ENCODE measurements at regions not wholly inside any gene's neighbourhood (a gene's known extent, or its start where the extent isn't known, plus 50 kb on each side); places are given as distances from the start of the nearest gene placed in this dataset.

DNA sequence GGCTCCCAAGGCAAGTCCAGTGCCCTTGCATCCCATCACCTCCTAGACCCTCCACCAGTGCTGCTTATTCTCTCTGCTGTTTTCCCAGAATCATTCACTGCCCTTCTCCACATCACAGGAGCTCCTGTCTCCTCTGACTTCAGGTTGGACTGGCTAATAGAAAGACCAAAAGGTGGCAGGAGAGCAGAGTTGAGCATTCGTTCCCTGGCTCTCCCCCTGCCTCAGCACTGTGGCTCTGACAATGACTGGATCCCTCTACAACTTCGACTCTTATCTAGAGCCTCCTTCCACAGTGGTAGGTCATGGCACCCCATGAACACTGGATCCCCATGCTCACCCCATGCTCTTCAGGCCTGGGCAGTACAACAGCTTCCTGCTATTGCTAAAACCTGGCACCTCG is 243.6 kb downstream of the LRRN1 start:
- no peak overlapping the region for H3K27ac ChIP-seq (ENCODE audit: low read depth in 1 of 2, low read length in 2 of 2)
- H3K9ac ChIP-seq (ENCODE audit: low read depth in 1 of 2, low read length in 2 of 2), result no peak overlapping the region
- H3K4me1 ChIP-seq (ENCODE audit: control insufficient read depth in 4 of 4, insufficient read depth in 4 of 4, low read length in 3 of 4), result no peaks in the 10 kb centered on the region
- TF ChIP-seq EGR1 (IDR thresholded peaks at IDR 0.05; ENCODE audit: low read depth in 2 of 2) (no peak), HNF4A (conservative IDR thresholded peaks at IDR 0.05) (no peak), GABPA (IDR thresholded peaks at IDR 0.05 in 1 of 2, conservative IDR thresholded peaks at IDR 0.05 in 1 of 2) (no peak), FOXA2 (IDR thresholded peaks at IDR 0.05) (no peak), RAD21 (IDR thresholded peaks at IDR 0.05) (no peak), FOXA1 (IDR thresholded peaks at IDR 0.05) (no peak), TAF1 (conservative IDR thresholded peaks at IDR 0.05) (no peak), RXRA (IDR thresholded peaks at IDR 0.05) (no peak)
- no peaks in the 10 kb centered on the region for H3K36me3 ChIP-seq (ENCODE audit: control insufficient read depth in 4 of 4, insufficient read depth in 3 of 4, low read depth in 1 of 4, low read length in 3 of 4)
- H3K4me3 ChIP-seq (ENCODE audit: low read depth in 1 of 3, low read length in 3 of 3), result no peak overlapping the region
- H3K9me3 ChIP-seq (ENCODE audit: control insufficient read depth in 4 of 4, low read length in 3 of 4), result no peaks in the 10 kb centered on the region
- no peaks in the 10 kb centered on the region for H3K27me3 ChIP-seq (ENCODE audit: control insufficient read depth in 4 of 4, insufficient read depth in 4 of 4, low read length in 3 of 4)
- 72% methylated on average over 3 of the region's 3 CpGs for WGBS
- DNase-seq (ENCODE audit: low spot score), result no peak

DNA sequence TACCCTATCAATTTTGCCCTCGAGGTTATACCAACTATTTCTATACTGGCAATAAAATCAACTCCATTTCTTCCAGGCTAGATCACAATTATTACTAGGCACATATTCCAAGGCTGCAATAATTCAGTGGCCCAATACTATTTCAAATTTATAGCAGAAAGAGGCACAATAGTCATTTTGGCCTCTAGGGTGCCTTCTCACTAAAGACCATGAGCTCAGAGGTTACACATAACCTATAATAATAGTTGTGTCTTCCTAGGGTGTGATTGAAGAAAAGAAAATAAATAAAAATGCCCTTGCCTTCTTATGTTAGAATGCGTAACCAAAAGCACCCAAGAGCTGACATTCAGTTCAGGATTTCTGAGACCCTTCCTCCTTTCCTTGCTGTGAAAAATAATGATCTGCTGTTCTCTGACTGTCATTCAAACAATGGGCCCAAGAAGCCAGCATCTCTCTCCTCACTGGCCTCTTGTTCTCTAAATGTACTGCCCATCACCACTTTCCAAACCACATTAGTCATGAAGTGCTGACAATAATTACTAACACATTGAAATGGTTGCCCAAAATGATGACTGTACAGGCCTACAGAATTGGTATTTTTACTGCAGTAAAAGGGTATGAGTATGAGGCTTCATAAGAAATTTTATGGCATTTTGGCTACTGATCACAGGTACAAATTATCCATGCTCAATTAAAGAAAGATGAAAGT is 244.8 kb downstream of the LRRN1 start:
- Histone ChIP-seq H3K27me3 (ENCODE audit: control insufficient read depth in 4 of 4, insufficient read depth in 4 of 4, low read length in 3 of 4) (no peaks in the 10 kb centered on the region), H3K4me3 (ENCODE audit: low read depth in 1 of 3, low read length in 3 of 3) (no peak overlapping the region), H3K27ac (ENCODE audit: low read depth in 1 of 2, low read length in 2 of 2) (no peak overlapping the region), H3K4me1 (ENCODE audit: control insufficient read depth in 4 of 4, insufficient read depth in 4 of 4, low read length in 3 of 4) (no peaks in the 10 kb centered on the region), H3K9ac (ENCODE audit: low read depth in 1 of 2, low read length in 2 of 2) (no peak overlapping the region), H3K36me3 (ENCODE audit: control insufficient read depth in 4 of 4, insufficient read depth in 3 of 4, low read depth in 1 of 4, low read length in 3 of 4) (no peaks in the 10 kb centered on the region), H3K9me3 (ENCODE audit: control insufficient read depth in 4 of 4, low read length in 3 of 4) (no peaks in the 10 kb centered on the region)
- TF ChIP-seq, protein P1, sequence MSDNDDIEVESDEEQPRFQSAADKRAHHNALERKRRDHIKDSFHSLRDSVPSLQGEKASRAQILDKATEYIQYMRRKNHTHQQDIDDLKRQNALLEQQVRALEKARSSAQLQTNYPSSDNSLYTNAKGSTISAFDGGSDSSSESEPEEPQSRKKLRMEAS (IDR thresholded peaks at IDR 0.05), result no peak
- TF ChIP-seq, protein P2, sequence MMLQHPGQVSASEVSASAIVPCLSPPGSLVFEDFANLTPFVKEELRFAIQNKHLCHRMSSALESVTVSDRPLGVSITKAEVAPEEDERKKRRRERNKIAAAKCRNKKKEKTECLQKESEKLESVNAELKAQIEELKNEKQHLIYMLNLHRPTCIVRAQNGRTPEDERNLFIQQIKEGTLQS (IDR thresholded peaks at IDR 0.05), result no peak
- TF ChIP-seq, protein P3, sequence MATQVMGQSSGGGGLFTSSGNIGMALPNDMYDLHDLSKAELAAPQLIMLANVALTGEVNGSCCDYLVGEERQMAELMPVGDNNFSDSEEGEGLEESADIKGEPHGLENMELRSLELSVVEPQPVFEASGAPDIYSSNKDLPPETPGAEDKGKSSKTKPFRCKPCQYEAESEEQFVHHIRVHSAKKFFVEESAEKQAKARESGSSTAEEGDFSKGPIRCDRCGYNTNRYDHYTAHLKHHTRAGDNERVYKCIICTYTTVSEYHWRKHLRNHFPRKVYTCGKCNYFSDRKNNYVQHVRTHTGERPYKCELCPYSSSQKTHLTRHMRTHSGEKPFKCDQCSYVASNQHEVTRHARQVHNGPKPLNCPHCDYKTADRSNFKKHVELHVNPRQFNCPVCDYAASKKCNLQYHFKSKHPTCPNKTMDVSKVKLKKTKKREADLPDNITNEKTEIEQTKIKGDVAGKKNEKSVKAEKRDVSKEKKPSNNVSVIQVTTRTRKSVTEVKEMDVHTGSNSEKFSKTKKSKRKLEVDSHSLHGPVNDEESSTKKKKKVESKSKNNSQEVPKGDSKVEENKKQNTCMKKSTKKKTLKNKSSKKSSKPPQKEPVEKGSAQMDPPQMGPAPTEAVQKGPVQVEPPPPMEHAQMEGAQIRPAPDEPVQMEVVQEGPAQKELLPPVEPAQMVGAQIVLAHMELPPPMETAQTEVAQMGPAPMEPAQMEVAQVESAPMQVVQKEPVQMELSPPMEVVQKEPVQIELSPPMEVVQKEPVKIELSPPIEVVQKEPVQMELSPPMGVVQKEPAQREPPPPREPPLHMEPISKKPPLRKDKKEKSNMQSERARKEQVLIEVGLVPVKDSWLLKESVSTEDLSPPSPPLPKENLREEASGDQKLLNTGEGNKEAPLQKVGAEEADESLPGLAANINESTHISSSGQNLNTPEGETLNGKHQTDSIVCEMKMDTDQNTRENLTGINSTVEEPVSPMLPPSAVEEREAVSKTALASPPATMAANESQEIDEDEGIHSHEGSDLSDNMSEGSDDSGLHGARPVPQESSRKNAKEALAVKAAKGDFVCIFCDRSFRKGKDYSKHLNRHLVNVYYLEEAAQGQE (IDR thresholded peaks at IDR 0.05), result no peak
- 90% methylated on average over 2 of the region's 2 CpGs for WGBS
- no peak for DNase-seq (ENCODE audit: low spot score)

DNA sequence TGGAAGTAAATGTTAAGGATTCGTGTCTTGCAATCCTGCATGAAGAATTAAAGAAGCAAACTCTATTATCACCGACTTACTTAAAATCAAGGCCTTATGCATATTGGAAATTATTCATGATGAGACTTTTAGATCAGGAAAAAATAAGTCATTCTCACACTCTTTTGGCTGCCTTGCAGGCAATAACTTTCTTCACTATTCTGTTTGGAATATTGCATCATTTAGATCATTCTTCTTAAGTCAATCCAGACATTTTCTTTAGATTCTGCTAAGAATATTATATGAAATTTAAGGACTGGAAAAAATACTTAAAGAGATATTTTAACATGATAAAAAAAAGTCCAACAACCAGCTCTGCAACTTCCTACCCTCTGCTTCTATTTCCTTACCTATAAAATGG is 245.4 kb downstream of the LRRN1 start:
- Histone ChIP-seq H3K9ac (ENCODE audit: low read depth in 1 of 2, low read length in 2 of 2) (no peak overlapping the region), H3K4me3 (ENCODE audit: low read depth in 1 of 3, low read length in 3 of 3) (no peak overlapping the region), H3K9me3 (ENCODE audit: control insufficient read depth in 4 of 4, low read length in 3 of 4) (no peaks in the 10 kb centered on the region), H3K27ac (ENCODE audit: low read depth in 1 of 2, low read length in 2 of 2) (no peak overlapping the region), H3K4me1 (ENCODE audit: control insufficient read depth in 4 of 4, insufficient read depth in 4 of 4, low read length in 3 of 4) (no peaks in the 10 kb centered on the region), H3K27me3 (ENCODE audit: control insufficient read depth in 4 of 4, insufficient read depth in 4 of 4, low read length in 3 of 4) (no peaks in the 10 kb centered on the region), H3K36me3 (ENCODE audit: control insufficient read depth in 4 of 4, insufficient read depth in 3 of 4, low read depth in 1 of 4, low read length in 3 of 4) (no peaks in the 10 kb centered on the region)
- no peak for DNase-seq (ENCODE audit: low spot score)
- WGBS, result 87% methylated on average over 2 of the region's 2 CpGs
- no peak for TF ChIP-seq NR2F2 (IDR thresholded peaks at IDR 0.05)
- TF ChIP-seq, protein P4, sequence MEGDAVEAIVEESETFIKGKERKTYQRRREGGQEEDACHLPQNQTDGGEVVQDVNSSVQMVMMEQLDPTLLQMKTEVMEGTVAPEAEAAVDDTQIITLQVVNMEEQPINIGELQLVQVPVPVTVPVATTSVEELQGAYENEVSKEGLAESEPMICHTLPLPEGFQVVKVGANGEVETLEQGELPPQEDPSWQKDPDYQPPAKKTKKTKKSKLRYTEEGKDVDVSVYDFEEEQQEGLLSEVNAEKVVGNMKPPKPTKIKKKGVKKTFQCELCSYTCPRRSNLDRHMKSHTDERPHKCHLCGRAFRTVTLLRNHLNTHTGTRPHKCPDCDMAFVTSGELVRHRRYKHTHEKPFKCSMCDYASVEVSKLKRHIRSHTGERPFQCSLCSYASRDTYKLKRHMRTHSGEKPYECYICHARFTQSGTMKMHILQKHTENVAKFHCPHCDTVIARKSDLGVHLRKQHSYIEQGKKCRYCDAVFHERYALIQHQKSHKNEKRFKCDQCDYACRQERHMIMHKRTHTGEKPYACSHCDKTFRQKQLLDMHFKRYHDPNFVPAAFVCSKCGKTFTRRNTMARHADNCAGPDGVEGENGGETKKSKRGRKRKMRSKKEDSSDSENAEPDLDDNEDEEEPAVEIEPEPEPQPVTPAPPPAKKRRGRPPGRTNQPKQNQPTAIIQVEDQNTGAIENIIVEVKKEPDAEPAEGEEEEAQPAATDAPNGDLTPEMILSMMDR (IDR thresholded peaks at IDR 0.05; ENCODE audit: low read depth, low read length, missing input control), result no peak
- no peak for TF ChIP-seq FOXA1 (IDR thresholded peaks at IDR 0.05)
- no peak for TF ChIP-seq EGR1 (IDR thresholded peaks at IDR 0.05; ENCODE audit: low read depth in 2 of 2)
- TF ChIP-seq TAF1 (conservative IDR thresholded peaks at IDR 0.05), result no peak
- TF ChIP-seq FOXA2 (IDR thresholded peaks at IDR 0.05), result no peak
- TF ChIP-seq, protein P1 (IDR thresholded peaks at IDR 0.05), result no peak
- TF ChIP-seq, protein P3 (IDR thresholded peaks at IDR 0.05), result no peak
- TF ChIP-seq, protein P2 (IDR thresholded peaks at IDR 0.05), result no peak
- TF ChIP-seq RXRA (IDR thresholded peaks at IDR 0.05), result no peak
- TF ChIP-seq GABPA (IDR thresholded peaks at IDR 0.05 in 1 of 2, conservative IDR thresholded peaks at IDR 0.05 in 1 of 2), result no peak
- TF ChIP-seq HNF4G (IDR thresholded peaks at IDR 0.05), result no peak
